Stimulated activated CD4-positive, alpha-beta T cell treated with anti-CD3 and anti-CD28 coated beads, Interleukin-12 subunit alpha, Interleukin-12 subunit beta, amount 100 ng/mL, for 24 hours (primary cell): ENCODE measurements at regions not wholly inside any gene's neighbourhood (a gene's known extent, or its start where the extent isn't known, plus 50 kb on each side); places are given as distances from the start of the nearest gene placed in this dataset.

Experiments used
- DNase-seq, 2 experiments: peaks; one replicate each; pipeline ENCODE4 v3.0.0-alpha.2; 2020; ENCODE audit warnings: low read depth in 2 of 2

DNA sequence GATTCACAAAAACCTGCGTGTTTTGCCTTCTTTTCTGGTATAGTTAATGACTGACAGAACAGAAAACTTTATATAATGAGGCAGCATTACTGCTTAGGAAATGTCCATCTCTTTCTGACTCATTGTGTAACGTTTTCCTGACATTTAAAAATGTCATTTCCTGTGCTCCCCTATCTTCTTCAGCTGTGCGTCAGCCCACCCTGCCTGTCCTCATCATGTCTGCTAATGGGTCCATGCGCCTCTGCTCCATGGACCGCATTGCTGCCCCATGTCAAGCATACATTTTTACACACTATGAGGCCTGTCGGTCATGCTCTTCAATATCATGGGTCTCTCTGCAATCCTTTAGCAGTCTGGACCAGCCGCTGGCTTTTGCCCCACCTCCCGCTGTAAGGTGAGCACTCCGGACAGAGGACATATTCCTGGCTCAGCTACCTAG is 234.3 kb downstream of the CDCA7 start:
- DNase-seq, result no peak

DNA sequence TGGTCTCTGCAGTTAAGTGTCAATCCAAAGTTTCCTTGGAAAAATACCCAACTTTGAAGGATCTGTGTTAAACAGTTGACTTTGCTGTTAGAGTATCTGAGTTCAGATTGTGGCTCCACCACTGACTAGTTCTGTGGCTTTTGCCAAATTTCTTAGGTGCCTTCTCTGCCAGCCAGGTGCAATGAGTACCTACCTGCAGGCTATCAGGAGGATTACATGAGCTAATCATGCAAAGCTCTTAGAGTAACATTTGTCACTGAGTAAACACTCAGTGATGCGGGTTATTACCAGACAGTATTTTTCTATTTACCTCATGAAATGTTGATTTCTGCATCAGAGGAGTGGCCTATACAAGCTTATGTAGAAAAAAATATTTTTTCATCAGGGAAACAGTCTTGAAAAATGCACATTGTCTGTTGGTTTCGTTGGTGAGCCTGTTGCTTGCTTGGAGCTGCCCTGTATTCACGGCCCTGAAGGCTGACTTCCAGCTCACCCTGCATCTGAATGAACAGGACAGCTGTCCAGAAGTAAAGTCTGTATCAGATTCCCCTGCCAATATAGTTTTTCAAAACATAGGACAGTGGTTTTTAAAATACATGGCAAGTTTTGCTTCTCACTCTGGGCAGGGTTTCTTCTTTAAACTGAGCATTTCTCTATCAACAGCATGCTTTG is 235.1 kb downstream of the CDCA7 start:
- DNase-seq, result no peak

DNA sequence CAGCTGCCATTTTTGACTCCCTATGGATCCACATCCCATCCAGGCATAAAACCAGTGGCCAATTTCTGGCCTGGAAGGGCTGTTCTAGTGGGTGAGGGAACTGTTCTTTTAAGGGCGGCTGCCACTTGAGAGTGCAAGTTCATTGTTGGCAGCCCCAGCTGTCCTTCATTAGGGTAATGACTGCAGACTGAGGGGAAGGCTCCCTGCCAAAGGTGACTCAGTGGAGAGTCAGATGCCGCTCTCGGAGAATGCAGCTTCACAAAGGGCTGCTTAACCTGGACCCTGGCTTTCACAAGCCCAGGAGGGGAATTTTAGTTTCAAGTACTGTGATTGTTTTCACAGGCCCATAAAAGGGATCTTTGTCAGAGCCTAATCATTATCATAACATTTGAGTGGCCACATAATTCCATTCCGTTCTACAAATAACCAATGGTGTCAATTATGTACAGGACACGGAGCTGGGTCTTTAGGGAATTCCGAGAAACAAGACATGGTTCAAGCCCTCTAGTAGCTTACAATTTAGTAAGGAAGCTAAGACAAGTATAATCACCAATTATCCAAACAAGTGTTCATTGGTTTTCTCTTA is 235.7 kb downstream of the CDCA7 start:
- no peak for DNase-seq

GRCh38 chr2:173593109-173593508 is 238.4 kb downstream of the CDCA7 start:
- DNase-seq, result no peak

GRCh38 chr2:173596244-173596643 is 241.6 kb downstream of the CDCA7 start:
- DNase-seq, result no peak

DNA sequence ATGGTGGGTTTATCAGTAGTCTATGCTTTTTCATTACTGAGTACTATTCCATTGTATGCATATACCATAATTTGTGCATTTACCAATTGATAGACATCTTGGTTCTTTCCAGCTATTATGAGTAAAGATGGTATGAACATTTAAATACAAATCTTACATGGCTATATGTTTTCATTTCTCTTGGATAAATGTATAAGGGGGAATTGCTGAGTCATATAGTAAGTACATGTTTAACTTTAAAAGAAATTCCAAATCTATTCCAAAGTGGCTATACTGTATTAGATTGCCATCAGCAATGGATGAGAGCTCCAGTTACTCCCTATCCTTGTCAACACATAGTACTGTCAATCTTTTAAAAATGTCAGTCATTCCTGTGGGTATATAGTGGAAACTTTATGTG is 243.9 kb downstream of the CDCA7 start:
- no peak for DNase-seq

DNA sequence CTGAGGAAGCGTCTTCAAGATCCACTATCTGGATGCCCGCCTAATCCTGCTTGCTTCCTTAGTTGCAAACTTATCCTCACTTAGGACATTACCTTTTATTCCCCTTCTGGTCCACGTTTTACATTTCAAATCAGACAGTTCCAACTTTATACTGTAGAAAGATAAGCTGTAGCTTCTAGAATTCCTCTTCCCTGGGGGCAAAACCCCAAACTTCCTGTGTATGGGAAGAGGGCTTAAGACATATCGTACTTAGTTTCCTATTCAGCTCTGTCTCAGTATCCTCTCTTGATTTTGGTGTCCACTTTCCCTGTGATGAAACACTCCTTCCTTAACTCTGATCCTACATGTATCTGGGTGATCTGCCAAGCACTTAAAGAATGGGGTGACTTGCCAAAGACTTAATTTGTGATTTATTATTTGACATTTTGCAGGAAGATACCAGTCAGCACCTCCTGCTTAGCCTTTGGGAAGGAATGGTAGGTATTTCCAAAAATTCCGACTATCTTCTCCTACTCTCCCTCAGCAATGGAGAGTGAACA is 245.2 kb downstream of the CDCA7 start:
- DNase-seq, result no peak

GRCh38 chr2:173602153-173602795 is 247.6 kb downstream of the CDCA7 start:
- no peak for DNase-seq

DNA sequence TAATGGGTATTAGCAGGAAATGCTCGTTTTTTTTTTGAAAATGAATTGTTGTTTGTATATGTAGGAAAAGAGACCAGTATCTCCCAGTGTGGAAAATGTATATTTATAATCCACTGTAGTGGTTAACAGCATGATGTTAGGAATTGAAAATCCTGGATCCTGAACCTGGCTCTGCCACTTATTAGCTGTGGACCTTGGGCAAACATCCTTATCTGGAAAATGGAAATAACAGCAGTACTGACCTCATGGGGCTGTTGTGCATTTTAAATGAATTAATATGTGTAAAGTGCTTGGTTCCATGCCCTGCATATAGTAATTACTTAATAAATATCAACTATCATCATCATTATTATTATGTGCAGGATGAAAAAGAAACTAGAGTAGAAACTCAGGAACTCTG is 251.3 kb downstream of the CDCA7 start:
- DNase-seq, result no peak

- DNase-seq, result no peak
Measured at GRCh38 chr2:173606619-173607248, 252.1 kb downstream of the CDCA7 start.

DNA sequence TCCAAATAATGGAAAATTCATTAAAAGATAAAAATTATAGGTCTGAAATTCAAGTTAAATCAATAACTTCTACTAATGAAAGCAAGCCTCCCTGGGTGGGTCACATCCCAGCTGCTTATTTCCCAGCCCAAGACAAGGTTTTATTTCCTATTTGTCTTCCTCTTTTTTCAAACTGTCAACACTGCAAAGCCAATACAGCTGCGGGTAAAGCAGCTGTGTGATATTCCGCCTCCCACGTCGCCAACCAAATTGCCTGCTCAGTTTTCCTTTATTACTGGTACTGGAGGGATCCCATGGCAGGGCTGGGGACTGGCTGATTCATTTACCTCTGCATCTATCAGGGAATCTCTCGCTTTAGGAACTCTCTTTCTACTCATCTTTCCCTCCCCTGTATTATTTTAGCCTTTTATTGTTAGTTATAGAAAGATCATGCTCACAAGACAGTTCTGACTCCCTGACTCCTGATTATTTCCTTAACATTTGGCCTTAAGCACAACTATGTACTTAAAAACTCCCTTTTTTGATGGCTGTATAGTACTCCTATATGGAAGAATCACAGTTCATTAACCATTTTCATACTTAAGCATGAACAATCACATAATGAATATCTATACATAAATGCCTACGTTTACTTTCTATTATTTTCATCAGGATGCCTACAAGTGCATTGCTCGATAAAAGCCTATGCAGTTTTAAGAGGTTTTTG is 253.1 kb downstream of the CDCA7 start:
- no peak for DNase-seq

DNA sequence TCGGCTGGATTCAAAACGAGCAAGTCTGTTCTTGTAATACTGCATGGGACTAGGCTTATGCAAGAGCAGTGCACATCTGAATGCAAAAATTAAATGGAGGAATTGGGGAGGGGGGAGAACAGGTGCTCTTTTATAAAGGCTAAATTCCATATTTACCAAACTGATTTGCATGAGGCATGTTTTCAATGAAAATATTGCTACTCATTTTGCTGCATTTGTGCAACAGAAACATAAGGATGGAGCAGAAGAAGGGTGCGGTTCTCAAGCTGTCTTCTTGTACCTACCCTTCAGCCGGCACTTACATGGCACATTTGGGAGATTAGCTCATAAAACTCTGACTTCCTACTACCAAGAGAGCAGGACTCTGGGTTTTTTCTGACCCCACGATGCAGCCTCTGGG is 256.4 kb downstream of the CDCA7 start:
- no peak for DNase-seq

DNA sequence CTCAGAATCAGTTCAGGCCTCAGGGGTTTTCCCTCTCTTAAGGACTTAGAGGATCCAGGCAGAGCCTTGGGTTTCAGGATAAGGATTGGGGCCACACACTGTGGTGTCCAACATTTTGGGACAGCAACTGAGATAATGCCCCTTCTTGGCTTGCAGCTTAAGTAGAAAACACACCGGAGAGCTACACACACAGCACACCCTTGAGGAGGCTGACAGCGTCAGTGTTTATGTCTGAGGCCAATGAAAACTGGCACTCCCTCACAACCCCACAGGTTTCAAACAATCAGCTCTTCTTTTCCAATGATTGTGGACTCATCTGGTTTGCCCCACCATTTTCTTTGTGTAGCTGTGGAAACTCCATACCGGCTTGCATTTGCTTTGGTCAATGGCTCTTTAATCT is 257.7 kb downstream of the CDCA7 start:
- DNase-seq, result no peak

GRCh38 chr2:173613386-173613785 is 258.7 kb downstream of the CDCA7 start:
- DNase-seq, result no peak

- DNase-seq, result no peak
Measured at GRCh38 chr2:173614265-173614930, 259.7 kb downstream of the CDCA7 start.

GRCh38 chr2:173623438-173624319 is 269.0 kb downstream of the CDCA7 start:
- DNase-seq, result no peak

DNA sequence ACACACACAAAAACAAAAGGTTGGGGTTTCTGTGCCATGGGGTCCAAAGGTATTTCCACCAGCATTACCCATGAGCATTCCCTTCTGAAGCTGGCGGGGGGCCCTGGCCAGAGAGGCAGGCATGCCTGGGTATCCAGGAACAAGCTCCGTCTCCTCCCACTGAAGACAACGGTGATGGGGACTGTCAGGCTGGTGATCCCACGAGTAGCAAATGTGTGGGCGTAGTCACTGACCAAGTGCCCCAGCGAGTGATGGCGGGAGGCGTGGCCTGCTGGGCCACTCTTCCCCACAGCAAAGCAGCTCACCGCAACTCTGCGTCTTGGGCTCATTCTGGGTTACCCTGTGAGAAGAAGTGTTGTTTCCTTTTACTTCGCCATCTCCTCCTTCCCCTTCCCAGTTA is 270.6 kb downstream of the CDCA7 start:
- no peak for DNase-seq

- no peak for DNase-seq
Measured at GRCh38 chr2:173629076-173629475, 274.4 kb downstream of the CDCA7 start.

- no peak for DNase-seq
Measured at GRCh38 chr2:173630425-173631126, 275.9 kb downstream of the CDCA7 start.

GRCh38 chr2:173631127-173631460 is 276.4 kb downstream of the CDCA7 start:
- no peak for DNase-seq
